BE2C (cell line): ENCODE measurements at regions not wholly inside any gene's neighbourhood (a gene's known extent, or its start where the extent isn't known, plus 50 kb on each side); places are given as distances from the start of the nearest gene placed in this dataset.

Experiments used
- DNase-seq: peaks from one replicate; pipeline ENCODE4 v3.0.0-alpha.2; 2020
- H3K27me3 ChIP-seq: fragments of 250-450 bp; sonication (Bioruptor Pico); 2 replicates; pipeline ENCODE4 v1.5.1; 2020; ENCODE audit warnings: mild to moderate bottlenecking
- H3K36me3 ChIP-seq: fragments of 250-450 bp; sonication (Bioruptor Pico); 2 replicates; pipeline ENCODE4 v1.5.1; 2020; ENCODE audit warnings: mild to moderate bottlenecking
- H3K4me1 ChIP-seq: fragments of 250-450 bp; sonication (Bioruptor Pico); 2 replicates; pipeline ENCODE4 v1.5.1; 2020
- H3K4me3 ChIP-seq: 2 replicates; pipeline ENCODE4 v1.5.1; 2011; ENCODE audit warnings: low read depth, low read length
- H3K9me3 ChIP-seq: fragments of 250-450 bp; sonication (Bioruptor Pico); 2 replicates; pipeline ENCODE4 v1.5.1; 2020
- CTCF ChIP-seq: IDR thresholded peaks from 2 replicates; pipeline ENCODE4 v1.5.1; 2012; ENCODE audit warnings: mild to moderate bottlenecking, low read depth, low read length

GRCh38 chr5:6041977-6042550 is 336.3 kb downstream of the MED10 start:
- no peak overlapping the region for H3K4me3 ChIP-seq
- H3K9me3 ChIP-seq = no peaks in the 10 kb centered on the region
- no peaks in the 10 kb centered on the region for H3K36me3 ChIP-seq
- no peaks in the 10 kb centered on the region for H3K27me3 ChIP-seq
- TF ChIP-seq CTCF = no peak
- no peaks in the 10 kb centered on the region; the same call in 1 of the 2 replicates for H3K4me1 ChIP-seq
- DNase-seq = no peak

- no peak for TF ChIP-seq CTCF
- no peaks in the 10 kb centered on the region for H3K27me3 ChIP-seq
- H3K9me3 ChIP-seq = no peaks in the 10 kb centered on the region
- no peak for DNase-seq
- no peak overlapping the region for H3K4me3 ChIP-seq
- no peaks in the 10 kb centered on the region; the same call in 1 of the 2 replicates for H3K4me1 ChIP-seq
- no peaks in the 10 kb centered on the region for H3K36me3 ChIP-seq
Observed at GRCh38 chr5:6039111-6039510, 339.2 kb downstream of the MED10 start.

GRCh38 chr5:6036006-6036405 is 342.3 kb downstream of the MED10 start:
- no peaks in the 10 kb centered on the region for H3K36me3 ChIP-seq
- no peak for DNase-seq
- TF ChIP-seq CTCF = no peak
- no peaks in the 10 kb centered on the region for H3K4me1 ChIP-seq
- no peaks in the 10 kb centered on the region for H3K27me3 ChIP-seq
- H3K4me3 ChIP-seq = no peak overlapping the region
- no peaks in the 10 kb centered on the region for H3K9me3 ChIP-seq

GRCh38 chr5:6029811-6030271 is 348.5 kb downstream of the MED10 start:
- Histone ChIP-seq H3K27me3 (no peaks in the 10 kb centered on the region), H3K9me3 (no peaks in the 10 kb centered on the region), H3K4me3 (no peak overlapping the region), H3K4me1 (no peaks in the 10 kb centered on the region), H3K36me3 (no peaks in the 10 kb centered on the region)
- no peak for TF ChIP-seq CTCF
- DNase-seq = no peak

- Histone ChIP-seq H3K27me3 (no peaks in the 10 kb centered on the region), H3K4me1 (no peaks in the 10 kb centered on the region), H3K36me3 (no peaks in the 10 kb centered on the region), H3K4me3 (no peak overlapping the region), H3K9me3 (no peaks in the 10 kb centered on the region)
- no peak for DNase-seq
- TF ChIP-seq CTCF = no peak
Observed at GRCh38 chr5:6026766-6027406, 351.5 kb downstream of the MED10 start.

- DNase-seq = no peak
- Histone ChIP-seq H3K9me3 (no peaks in the 10 kb centered on the region), H3K4me3 (no peak overlapping the region), H3K4me1 (no peaks in the 10 kb centered on the region), H3K36me3 (no peaks in the 10 kb centered on the region), H3K27me3 (no peaks in the 10 kb centered on the region)
- no peak for TF ChIP-seq CTCF
Observed at GRCh38 chr5:6019612-6020011, 358.7 kb downstream of the MED10 start.
